GM12865 (cell line): ENCODE measurements at regions not wholly inside any gene's neighbourhood (a gene's known extent, or its start where the extent isn't known, plus 50 kb on each side); places are given as distances from the start of the nearest gene placed in this dataset.

Experiments used
- DNase-seq: peaks from one replicate; pipeline ENCODE4 v3.0.0; 2010; ENCODE audit warnings: low read depth
- H3K4me3 ChIP-seq: 2 replicates; pipeline ENCODE4 v1.5.1; 2011; ENCODE audit warnings: mild to moderate bottlenecking, low read depth, low read length, control low read depth
- CTCF ChIP-seq: IDR thresholded peaks from 2 replicates; pipeline ENCODE4 v1.5.1; 2011; ENCODE audit warnings: low read length, control low read depth, low read depth, inconsistent platforms; ENCODE audit not compliant: insufficient read depth; ENCODE audit errors: missing control alignments

- TF ChIP-seq CTCF, result no peak
- DNase-seq, result no peak
- no peak overlapping the region for H3K4me3 ChIP-seq
Observed at GRCh38 chr13:107736731-107737130, 478.6 kb downstream of the LIG4 start.

- H3K4me3 ChIP-seq, result no peak overlapping the region
- no peak for TF ChIP-seq CTCF
- DNase-seq, result no peak
Observed at GRCh38 chr13:107736170-107736569, 479.2 kb downstream of the LIG4 start.

GRCh38 chr13:107734891-107735625 lies 480.3 kb downstream of the LIG4 start:
- H3K4me3 ChIP-seq, result no peak overlapping the region
- no peak for DNase-seq
- TF ChIP-seq CTCF, result no peak

GRCh38 chr13:107733276-107733675 lies 482.1 kb downstream of the LIG4 start:
- DNase-seq, result no peak
- TF ChIP-seq CTCF, result no peak

GRCh38 chr13:107730813-107731212 lies 484.5 kb downstream of the LIG4 start:
- no peak for DNase-seq
- TF ChIP-seq CTCF, result no peak
- no peak overlapping the region for H3K4me3 ChIP-seq

More at GRCh38 chr13:107733276-107733675, 482.1 kb downstream of the LIG4 start:
- no peak overlapping the region for H3K4me3 ChIP-seq

- no peak for DNase-seq
- no peak overlapping the region for H3K4me3 ChIP-seq
Observed at GRCh38 chr13:107721125-107721869, 494.0 kb downstream of the LIG4 start.

More at GRCh38 chr13:107721125-107721869, 494.0 kb downstream of the LIG4 start:
- TF ChIP-seq CTCF, result no peak
